ENCODE measurements at regions not wholly inside any gene's neighbourhood (a gene's known extent, or its start where the extent isn't known, plus 50 kb on each side); places are given as distances from the start of the nearest gene placed in this dataset.

- ATAC-seq (no peak), FAIRE-seq (no peak), DNase-seq (ENCODE audit: low spot score) (no peak)
- Histone ChIP-seq H3K27ac (ENCODE audit: extremely low read length, insufficient read depth, low read length) (no peak overlapping the region), H3K27me3 (ENCODE audit: control insufficient read depth in 1 of 2, insufficient read depth in 2 of 2, low read length in 2 of 2) (no peaks in the 10 kb centered on the region; a peak in 1 of 5 replicates), H3K79me2 (ENCODE audit: insufficient read depth, low read length) (no peaks in the 10 kb centered on the region), H2AFZ (ENCODE audit: low read length) (no peak overlapping the region), H3K9me3 (ENCODE audit: low read length) (no peaks in the 10 kb centered on the region), H3K4me2 (ENCODE audit: low read depth, low read length) (no peak overlapping the region), H3K36me3 (replicated peaks in 1 of 2; ENCODE audit: control insufficient read depth in 1 of 2, insufficient read depth in 2 of 2, low read length in 2 of 2) (no peaks in the 10 kb centered on the region), H3K9ac (ENCODE audit: insufficient read depth, low read depth, low read length) (no peak overlapping the region), H3K4me3 (replicated peaks in 1 of 3; ENCODE audit: insufficient read depth in 1 of 3, low read depth in 2 of 3, low read length in 3 of 3) (no peak overlapping the region), H4K20me1 (ENCODE audit: insufficient read depth, low read length) (no peaks in the 10 kb centered on the region), H3K4me1 (ENCODE audit: insufficient read depth, low read length) (no peaks in the 10 kb centered on the region)
- 0% methylated on average over 6 of the region's 6 CpGs for WGBS (ENCODE audit: low lambda C conversion rate)
- CTCF ChIA-PET (ENCODE audit: low intra/inter-chr PET ratio, low total read pairs): no interaction called here
- in situ Hi-C loops (cut with HindIII; ENCODE audit: extremely low pct_ligation_motif_present, low pct_unique_long_range_greater_than_20kb) (no loop called here), intact Hi-C loops (cut with micrococcal nuclease; ENCODE audit: unreplicated experiment) (no loop called here)
- TF ChIP-seq BRD4 (CRISPR knock-in tag; IDR thresholded peaks at IDR 0.05) (no peak), ATF4 (CRISPR knock-in tag; IDR thresholded peaks at IDR 0.05) (no peak), ZNF430 (CRISPR knock-in tag; IDR thresholded peaks at IDR 0.05) (no peak), MTA3 (CRISPR knock-in tag; IDR thresholded peaks at IDR 0.05) (no peak), ZNF263 (CRISPR knock-in tag; IDR thresholded peaks at IDR 0.05) (no peak), ZBTB42 (CRISPR knock-in tag; IDR thresholded peaks at IDR 0.05) (no peak), BHLHE40 (IDR thresholded peaks at IDR 0.05; ENCODE audit: low read length) (no peak), CERS6 (CRISPR knock-in tag; IDR thresholded peaks at IDR 0.05) (no peak), ZNF124 (CRISPR knock-in tag; IDR thresholded peaks at IDR 0.05) (no peak), TOE1 (CRISPR knock-in tag; IDR thresholded peaks at IDR 0.05) (no peak), CEBPG (CRISPR knock-in tag; IDR thresholded peaks at IDR 0.05) (no peak), IRF2 (CRISPR knock-in tag; IDR thresholded peaks at IDR 0.05) (no peak), FOXO4 (CRISPR knock-in tag; conservative IDR thresholded peaks at IDR 0.05) (no peak), ZNF572 (CRISPR knock-in tag; IDR thresholded peaks at IDR 0.05) (no peak), ZNF335 (CRISPR knock-in tag; IDR thresholded peaks at IDR 0.05) (no peak), CSRNP2 (CRISPR knock-in tag; conservative IDR thresholded peaks at IDR 0.05; ENCODE audit: low read depth) (no peak), ZNF710 (CRISPR knock-in tag; IDR thresholded peaks at IDR 0.05; ENCODE audit: borderline replicate concordance) (no peak), ZNF780A (CRISPR knock-in tag; IDR thresholded peaks at IDR 0.05) (no peak)
- POLR2A ChIA-PET: no interaction called here
- BruUV-seq (replicated peaks): no TSS peak
Observed at GRCh38 chr9:18233776-18234445, 240.0 kb upstream of the ADAMTSL1 start.

Measured in HepG2 (cell line).